Cardiac fibroblast (primary cell): ENCODE measurements at regions not wholly inside any gene's neighbourhood (a gene's known extent, or its start where the extent isn't known, plus 50 kb on each side); places are given as distances from the start of the nearest gene placed in this dataset.

Experiments
- DNase-seq, 2 donors: peaks; one replicate each; pipeline versions ENCODE4 v3.0.0 to v3.0.0-alpha.2; 2010; ENCODE audit warnings: low read depth in 2 of 2
- H3K4me3 ChIP-seq, 2 donors: replicated peaks in 1 of 2; 1 replicate in 1 of 2; 2 replicates in 1 of 2; pipeline ENCODE4 v1.5.1; 2011; ENCODE audit warnings: low read depth in 2 of 2, low read length in 2 of 2, mild to moderate bottlenecking in 2 of 2, moderate library complexity in 1 of 2
- TF ChIP-seq, protein P1 (sequence below): IDR thresholded peaks from one replicate; pipeline ENCODE4 v1.5.1; 2011; ENCODE audit warnings: low read depth, mild to moderate bottlenecking, low read length, inconsistent platforms

DNA sequence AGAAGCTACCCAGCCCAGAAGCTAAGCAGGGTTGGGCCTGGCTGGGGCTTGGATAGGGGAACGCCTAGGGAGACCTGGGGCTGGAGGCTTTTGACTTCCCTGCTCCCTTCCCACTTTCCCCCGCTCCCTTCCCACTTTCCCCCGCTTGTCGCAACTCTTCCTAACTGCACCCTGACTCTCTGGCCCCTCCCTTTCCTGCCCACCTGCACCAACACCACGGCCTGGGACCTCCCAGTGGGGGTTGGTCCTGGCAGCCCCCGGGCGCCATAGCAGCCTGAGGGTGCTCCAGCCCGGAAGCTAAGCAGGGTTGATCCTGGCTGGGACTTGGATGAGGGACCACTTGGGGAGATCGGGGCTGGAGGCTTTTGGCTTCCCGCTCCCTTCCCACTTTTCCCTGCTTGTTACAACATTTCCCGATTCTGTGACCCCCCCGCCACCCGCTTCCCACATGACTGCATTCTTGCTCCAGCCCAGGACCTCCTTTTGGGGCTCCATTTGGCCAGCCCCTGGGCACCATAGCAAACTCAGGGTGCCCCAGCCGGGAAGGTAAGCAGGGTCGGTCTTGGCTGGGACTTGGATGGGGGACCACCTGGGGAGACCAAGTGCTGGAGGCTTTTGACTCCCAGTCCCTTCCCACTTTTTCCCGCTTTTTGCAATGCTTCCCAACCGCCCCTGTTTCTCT lies 2287.0 kb downstream of the TP53TG3F start:
- H3K4me3 ChIP-seq = no peak overlapping the region
- TF ChIP-seq, protein P1, sequence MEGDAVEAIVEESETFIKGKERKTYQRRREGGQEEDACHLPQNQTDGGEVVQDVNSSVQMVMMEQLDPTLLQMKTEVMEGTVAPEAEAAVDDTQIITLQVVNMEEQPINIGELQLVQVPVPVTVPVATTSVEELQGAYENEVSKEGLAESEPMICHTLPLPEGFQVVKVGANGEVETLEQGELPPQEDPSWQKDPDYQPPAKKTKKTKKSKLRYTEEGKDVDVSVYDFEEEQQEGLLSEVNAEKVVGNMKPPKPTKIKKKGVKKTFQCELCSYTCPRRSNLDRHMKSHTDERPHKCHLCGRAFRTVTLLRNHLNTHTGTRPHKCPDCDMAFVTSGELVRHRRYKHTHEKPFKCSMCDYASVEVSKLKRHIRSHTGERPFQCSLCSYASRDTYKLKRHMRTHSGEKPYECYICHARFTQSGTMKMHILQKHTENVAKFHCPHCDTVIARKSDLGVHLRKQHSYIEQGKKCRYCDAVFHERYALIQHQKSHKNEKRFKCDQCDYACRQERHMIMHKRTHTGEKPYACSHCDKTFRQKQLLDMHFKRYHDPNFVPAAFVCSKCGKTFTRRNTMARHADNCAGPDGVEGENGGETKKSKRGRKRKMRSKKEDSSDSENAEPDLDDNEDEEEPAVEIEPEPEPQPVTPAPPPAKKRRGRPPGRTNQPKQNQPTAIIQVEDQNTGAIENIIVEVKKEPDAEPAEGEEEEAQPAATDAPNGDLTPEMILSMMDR = no peak

DNA sequence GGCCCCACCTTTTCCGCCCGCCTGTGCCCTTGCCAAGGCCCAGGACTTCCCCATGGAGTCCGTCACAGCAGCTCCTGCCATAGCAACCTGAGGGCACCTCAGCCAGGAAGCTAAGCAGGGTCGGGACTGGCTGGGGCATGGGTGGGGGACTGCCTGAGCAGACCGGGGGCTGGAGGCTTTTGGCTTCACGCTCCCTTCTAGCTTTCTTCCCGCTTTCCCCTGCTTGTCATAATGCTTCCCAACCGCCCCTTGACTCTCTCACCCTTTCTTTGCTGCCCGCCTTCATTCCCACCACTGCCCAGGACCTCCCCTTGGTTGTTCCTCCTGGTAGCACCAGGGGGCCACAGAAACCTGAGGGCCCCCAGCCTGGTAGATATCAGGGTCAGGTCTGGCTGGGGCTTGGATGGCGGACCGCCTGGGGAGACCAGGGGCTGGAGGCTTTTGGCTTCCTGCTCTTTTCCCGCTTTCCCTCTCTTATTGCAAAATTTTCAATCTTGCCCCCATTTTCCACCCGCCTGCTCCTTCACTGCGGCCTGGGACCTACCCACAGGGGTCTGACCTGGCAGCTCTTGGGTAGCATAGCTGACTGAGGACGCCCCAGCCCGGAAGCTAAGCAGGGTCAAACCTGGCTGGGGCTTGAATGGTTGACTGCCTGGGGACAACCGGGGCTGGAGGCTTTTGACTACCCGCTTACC lies 2287.7 kb downstream of the TP53TG3F start:
- TF ChIP-seq, protein P1 = no peak
- no peak overlapping the region for H3K4me3 ChIP-seq
- DNase-seq = no peak

More for the DNA sequence above, 2287.0 kb downstream of the TP53TG3F start:
- no peak for DNase-seq

DNA sequence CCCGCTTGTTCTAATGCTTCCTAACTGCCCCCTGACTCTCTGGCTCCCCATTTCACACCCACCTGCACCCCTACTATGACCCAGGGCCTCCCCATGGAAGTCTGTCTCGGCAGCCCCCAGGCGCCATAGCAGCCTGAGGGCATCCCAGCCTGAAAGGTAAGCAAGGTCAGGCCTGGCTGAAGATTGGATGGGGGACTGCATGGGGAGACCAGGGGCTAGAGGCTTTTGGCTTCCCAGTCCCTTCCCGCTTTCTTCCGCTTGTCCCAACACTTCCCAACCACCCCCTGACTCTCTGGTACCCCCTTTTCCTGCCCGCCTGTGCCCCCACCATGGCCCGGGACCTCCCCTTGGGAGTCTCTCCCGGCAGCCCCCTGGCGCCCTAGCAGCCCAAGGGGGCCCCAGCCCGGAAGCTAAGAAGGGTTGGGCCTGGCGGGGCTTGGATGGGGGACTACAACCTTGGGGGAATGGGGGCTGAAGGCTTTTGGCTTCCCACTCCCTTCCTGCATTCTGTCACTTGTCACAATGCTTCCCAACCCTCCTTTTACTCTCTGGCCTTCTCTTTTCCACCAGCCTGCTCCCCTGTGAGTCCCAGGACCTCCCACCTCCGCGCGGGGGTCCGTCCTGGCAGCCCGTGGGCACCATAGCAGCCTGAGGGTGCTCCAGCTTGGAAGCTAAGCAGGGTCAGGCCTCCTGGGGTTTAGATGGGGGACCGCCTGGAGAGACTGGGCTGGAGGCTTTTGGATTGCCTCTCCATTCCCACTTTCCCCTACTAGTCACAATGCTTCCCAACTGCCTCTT lies 2288.4 kb downstream of the TP53TG3F start:
- TF ChIP-seq, protein P1 = no peak
- DNase-seq = no peak
- no peak overlapping the region for H3K4me3 ChIP-seq

DNA sequence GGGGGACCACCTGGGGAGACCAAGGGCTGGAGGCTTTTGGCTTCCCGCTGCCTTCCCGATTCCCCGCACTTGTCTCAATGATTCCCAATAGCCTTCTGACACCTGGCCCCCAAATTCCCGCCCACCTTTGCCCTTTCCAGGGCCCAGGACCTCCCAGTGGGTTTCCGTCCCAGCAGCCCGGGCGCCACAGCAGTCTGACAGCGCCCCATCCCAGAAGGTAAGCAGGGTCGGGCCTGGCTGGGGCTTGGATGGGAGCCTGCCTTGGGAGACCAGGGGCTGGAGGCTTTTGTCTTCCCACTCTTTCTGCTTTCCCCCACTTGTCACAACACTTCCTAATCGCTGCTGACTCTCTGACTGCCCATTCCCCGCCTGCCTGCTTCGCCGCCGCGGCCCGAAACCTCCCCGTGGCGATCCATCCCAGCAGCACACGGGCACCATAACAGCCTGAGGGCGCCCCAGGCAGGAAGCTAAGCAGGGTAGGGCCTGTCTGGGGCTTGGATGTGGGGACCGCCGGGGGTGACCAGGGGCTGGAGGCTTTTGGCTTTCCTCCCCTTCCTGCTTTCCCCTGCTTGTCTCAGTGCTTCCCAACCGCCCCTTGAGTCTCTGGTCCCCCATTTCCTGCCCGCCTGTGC lies 2289.3 kb downstream of the TP53TG3F start:
- TF ChIP-seq, protein P1 = no peak
- DNase-seq = no peak

DNA sequence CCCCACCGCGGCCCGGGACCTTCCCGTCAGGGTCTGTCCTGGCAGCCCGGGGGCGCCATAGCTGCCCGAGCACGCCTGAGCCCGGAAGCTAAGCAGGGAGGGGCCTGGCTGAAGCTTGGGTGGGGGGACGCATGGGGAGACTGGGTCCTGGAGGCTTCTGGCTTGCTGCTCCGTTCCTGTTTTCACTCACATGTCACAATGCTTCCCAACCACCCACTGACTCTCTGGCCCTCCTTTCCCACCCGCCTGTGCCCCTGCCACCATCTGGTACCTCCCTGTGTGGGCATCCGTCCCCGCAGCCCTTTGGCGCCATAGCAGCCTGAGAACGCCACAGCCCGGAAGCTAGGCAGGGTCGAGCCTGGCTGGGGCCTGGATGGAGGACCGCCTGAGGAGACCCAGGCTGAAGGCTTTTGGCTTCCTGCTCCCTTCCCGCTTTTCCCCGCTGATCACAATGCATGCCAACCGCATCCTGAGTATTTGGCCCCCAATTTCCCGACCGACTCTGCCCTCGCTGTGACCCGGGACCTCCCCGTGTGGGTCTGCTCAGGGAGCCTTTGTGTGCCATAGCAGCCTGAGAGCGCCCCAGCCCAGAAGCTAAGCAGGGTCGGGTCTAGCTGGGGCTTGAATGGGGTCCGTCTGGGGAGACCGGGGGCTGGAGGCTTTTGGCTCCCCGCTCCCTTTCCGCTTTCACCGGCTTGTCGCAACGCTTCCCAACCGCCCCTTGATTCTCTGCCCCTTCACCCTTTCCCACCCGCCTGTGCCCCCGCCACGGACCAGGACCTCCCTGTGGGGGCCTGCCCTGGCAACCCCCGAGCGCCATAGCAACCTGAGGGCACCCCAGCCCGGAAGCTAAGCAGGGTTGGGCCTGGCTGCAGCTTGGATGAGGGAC lies 2290.1 kb downstream of the TP53TG3F start:
- TF ChIP-seq, protein P1 = no peak
- DNase-seq = no peak
- no peak overlapping the region for H3K4me3 ChIP-seq

More for the DNA sequence above, 2289.3 kb downstream of the TP53TG3F start:
- H3K4me3 ChIP-seq = no peak overlapping the region

DNA sequence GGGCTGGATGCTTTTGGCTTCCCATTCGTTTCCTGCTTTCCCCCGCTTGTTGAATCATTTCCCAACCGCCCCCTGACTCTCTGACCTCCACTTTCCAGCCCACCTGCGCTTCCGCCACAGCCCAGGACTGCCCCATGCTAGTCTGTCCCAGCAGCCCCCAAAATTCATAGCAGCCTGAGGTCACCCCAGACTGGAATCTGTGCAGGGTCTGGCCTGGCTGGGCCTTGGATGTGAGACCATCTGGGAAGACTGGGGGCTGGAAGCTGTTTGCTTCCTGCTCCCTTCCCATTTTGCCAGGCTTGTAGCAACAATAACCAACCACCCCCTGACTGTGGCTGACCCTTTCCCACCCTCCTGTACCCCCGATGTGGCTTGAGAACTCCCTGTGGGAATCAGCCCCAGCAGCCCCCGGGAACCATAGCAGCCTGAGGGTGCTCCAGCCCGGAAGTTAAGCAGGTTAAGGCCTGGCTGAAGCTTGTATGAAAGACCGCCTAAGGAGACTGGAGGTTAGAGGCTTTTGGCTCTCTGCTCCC lies 2290.8 kb downstream of the TP53TG3F start:
- H3K4me3 ChIP-seq = no peak overlapping the region
- no peak for DNase-seq
- TF ChIP-seq, protein P1 = no peak
